Embryonic facial prominence (tissue), 1 donor: ENCODE measurements at regions not wholly inside any gene's neighbourhood (a gene's known extent, or its start where the extent isn't known, plus 50 kb on each side); places are given as distances from the start of the nearest gene placed in this dataset.

ENCODE experiments used
- DNase-seq: peaks from one replicate; pipeline ENCODE4 v3.0.0-alpha.2; 2016; ENCODE audit errors: extremely low spot score

DNA sequence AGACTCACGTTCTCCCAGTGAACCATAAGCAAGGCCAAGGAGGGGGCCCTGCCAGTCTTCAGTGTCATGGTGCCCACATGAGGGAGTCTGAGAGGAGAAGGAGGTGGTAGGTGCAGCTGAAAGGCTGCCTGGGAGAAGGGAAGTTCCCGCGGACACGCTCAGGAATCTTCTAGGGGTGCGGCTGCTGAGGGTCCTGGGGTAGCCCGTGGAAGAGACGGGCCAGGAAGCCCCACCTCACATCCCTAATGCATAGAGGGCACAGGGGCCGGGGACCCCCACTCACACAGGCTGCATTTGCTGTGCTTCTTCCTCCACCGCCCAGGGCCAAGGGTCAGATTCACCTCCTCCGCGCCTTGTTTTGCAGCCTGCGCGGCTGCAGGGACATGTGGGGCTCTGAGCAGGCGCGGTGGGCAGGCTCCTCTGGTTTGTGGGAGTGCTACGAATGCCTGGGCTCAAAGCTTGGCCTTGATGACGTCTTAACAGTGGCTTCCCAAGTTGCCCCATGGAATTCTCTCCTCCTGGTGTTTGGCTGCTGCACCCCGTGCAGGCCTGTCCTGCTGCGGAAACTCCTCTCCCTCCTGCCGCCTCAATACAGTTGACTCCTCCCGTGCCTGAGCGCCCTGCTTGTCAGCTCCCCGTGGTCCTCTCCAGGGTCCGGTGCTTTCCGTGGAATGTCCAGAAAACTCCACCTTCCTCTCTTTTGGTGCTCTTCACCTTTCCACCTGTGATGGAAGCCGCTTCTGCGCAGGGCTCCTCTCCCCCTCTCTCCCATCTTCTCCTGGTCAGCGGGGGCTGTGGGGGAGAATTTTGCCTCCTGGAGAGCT, 95.7 kb downstream of the VAPA start:
- DNase-seq: no peak

DNA sequence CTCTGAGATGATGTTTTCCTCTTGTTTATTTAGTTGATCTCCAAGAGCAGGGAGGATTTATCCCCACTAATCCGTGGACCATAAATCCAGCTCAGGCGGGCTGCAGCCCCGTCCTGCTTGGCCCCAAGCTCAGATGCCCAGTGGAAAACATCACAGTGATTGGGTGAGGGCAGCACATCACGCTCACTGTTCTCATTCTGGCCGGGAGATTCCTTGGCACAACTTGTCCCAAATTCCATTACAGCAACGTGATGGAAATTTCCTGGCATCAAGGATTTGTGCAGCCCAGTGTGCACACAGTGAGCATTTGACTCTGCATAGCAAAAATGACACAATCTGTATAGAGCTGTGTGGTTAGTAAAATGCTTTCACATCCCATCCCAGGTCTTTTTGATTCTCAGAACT, 96.8 kb downstream of the VAPA start:
- no peak for DNase-seq

DNA sequence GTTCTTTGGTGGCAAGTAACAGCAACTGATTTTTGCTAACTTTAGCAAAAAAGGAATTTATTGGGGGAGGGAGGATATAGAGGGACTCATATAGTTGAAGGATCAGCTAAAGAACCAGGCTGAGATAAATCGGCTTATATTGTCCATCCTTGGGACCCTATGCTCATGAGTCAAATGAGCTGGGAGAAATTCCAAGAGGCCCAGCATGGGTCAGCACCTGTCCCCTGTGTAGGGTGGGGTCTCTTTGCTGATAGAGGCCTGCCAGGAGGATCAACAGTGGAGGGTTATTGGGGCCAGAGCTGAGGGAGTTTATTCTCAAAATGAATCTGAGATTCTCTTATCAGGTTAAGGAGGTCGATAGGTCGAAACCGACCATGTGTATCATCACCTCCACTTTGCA, 97.2 kb downstream of the VAPA start:
- no peak for DNase-seq

DNA sequence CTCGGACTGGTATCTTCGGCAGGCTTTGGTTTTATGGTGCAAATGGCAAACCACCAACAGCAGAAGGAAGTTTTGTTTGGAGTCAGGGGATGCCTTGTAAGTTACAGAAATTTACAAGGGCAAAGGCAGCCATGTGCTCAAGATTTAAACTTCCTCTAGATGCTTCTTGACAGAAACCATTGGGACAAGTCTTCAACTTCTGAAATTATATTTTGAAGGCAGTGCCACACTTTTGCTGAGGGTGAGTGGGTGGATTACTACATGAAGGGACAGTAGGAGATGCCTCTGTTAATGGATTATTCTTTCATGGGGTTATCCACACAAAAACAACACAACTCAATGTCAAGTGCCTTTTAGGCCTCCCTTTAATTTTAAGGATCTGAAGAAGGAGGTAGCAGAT, 97.9 kb downstream of the VAPA start:
- DNase-seq: no peak

DNA sequence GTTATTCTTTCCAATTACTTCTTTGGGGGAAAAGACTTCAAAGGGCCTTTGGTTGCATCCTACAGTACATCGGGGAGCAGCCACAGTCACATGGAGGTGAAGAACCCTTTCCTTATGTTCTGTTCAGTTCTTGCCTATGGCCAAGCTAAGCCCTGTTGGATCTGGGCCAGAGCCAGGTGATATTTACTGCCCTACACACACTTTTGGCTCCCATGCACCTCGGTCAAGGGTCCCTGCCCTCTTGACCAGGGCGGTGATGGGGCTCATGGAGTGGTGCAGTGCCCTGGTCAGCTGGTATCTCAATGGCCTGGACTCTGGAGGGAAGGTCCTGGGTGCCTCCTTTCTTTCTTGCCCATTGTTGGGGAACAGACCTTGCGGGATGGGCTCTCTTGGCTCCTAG, 98.7 kb downstream of the VAPA start:
- DNase-seq: no peak

DNA sequence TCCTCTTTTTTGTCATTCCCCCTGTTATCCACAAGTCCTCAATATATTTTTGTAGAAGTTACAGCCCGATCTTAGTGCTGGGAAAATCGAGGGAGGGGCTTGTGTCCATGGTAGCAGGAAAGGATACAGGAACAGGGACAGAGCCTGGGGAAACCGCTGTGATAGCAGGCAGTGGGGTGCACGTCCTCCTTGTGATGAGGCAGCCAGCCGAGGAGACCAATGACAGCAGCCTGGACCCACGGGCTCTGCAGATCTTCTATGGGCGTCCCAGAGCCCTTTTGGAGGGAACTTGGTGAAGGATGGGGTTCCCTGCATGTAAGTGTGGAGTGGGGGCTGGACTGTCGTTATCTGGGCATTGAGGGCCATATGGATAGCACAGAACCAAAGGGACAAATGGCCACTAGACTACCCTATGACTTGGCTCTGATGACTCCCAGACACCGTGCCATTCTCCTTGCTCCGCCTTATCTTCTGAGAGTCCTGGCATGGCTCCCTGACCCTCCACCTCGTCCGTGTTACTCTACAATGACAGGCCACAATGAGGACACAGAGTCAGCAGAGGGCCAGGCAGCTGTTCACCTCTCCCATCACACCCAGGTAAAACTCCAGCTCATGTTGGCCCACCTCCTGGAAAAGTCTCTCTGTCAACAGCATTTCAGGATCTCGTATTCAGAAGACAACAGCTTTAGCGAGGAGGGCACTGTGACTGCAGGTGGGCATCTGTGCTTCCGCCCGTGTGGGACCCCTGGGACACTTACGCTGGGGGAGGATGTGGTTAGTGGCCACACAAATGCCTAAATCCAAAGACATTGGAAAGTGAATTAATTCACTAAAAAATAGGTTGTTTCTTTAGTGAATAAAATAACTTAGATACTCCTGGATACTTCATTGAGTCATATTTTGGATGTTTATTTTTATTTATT, 100.1 kb downstream of the VAPA start:
- no peak for DNase-seq

DNA sequence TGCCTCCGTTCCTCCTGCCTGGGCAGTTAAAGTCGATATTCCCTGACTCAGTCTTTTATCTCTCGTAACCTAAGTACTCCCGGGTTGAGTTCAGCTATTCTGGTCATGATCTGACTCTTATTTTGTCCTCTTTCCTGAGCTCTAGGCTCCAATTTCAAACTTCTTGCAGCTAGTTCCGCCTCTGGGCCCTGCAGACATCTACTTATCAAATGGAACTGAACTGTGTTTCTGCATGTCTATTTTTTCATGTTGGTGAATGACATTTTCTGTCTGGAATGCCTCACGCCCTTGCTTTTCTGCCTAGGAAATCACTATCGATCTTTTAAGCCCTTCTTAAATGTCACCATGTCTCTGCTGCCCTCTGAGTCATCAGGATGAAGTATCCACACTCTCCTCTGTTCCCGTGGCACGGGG, 101.5 kb downstream of the VAPA start:
- DNase-seq: no peak

DNA sequence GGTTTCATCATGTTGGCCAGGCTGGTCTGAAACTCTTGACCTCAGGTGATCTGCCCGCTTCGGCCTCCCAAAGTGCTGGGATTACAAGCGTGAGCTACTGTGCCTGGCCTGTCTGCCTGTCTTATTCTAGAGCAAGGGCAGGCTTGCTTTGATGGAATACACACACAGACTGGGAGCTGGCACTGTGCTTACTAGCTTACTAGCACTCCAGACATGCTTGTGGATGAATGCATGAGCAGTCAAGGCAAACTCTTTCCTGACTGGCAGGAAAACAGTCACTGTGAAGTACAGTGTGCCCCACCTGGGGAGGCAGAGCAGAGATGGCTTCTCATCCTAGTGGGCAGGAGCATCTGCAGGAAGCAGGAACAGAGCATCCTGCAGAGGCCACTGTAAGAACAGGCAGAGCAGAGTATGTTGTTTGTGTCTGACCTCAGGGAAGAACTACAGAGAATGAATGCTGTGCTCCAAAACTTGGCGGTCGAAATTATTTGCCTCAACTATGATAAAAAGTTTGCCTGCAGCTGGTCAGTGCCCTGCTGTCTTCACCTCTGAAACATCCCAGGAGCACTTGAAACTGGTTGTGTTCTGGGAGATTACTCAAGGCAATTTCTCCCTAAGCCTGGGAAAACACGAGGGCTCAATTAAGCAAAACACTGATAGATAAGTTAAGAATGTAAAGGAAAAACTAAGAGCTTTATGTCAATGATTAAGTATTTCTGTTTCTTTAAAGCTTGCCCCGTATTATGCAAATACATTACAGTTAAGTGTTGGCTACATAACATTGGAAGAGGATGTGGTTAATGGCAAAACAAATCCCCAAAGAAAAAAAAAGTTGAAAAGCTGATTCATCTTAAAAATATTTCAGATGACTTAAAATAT, 102.4 kb downstream of the VAPA start:
- DNase-seq: no peak

DNA sequence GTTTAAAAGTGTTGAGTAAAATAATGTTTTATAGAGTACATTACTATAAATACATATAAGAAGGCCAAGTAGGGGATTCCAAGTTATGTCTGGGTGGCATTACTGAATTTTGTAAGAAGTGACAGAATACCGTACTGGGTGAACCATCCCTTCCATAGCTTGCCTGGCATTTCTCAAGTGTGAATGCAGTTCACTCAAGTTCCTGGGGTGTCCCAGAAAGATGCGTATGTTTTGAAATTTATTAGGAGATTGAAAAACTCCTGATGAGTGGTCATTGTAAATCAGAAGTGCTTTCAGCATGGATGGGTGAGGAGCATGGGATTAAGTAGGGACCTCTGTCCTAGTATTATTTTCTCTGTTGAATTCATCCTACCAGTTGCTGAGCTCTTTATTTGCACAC, 103.2 kb downstream of the VAPA start:
- no peak for DNase-seq

DNA sequence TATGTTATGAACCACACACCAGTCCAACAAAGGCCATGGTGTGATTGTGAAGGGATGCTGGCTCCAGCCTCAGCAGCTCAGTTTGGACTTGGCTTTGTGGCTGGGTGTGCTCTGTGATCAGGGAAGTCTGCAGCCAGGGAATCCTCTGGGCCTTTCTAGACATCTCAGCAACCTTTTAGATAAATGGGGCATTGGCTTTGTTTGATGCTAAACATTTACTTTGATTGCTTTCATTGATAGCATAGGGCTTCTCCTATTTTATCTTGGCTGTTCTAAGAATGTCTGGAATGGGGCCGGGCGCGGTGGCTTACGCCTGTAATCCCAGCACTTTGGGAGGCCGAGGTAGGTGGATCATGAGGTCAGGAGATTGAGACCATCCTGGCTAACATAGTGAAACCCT, 104.5 kb downstream of the VAPA start:
- no peak for DNase-seq

DNA sequence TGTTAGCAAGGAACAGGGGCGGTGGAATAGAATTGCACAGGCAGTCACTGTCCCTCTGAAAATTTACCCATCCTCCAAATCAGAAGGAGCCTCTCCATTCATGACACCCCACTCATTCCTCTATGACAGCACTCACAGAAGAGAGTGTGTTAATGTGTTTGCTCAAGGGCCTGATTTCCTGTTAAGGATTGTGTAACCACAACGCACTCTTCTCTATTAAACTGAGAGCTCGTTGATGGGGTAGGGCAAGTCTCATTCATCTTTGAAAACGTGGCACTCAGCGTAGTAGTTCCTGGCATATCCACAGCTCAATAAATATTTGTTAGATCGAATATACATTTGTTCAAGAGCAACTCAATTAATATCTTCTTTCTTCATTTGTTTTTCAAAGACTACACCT, 106.4 kb downstream of the VAPA start:
- no peak for DNase-seq

DNA sequence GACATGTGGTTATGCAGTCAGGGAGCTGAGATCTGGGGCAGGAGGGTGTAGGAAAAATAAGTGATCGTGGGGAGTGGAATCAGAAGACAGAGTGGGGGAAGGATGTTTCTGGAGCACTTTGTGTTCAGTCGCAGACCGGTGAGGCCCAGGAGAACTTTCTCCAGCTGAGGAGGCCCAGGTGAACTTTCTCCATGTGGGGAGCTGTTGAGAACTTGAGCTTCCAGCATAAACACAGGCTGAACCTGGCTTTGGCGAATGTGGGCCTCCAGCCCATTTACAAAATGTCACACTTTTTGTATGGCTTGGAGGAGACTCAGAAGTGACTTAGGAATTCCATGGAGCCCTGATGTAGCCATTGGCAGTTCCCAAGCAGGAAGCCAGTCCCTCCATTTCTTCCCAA, 108.5 kb downstream of the VAPA start:
- DNase-seq: no peak

DNA sequence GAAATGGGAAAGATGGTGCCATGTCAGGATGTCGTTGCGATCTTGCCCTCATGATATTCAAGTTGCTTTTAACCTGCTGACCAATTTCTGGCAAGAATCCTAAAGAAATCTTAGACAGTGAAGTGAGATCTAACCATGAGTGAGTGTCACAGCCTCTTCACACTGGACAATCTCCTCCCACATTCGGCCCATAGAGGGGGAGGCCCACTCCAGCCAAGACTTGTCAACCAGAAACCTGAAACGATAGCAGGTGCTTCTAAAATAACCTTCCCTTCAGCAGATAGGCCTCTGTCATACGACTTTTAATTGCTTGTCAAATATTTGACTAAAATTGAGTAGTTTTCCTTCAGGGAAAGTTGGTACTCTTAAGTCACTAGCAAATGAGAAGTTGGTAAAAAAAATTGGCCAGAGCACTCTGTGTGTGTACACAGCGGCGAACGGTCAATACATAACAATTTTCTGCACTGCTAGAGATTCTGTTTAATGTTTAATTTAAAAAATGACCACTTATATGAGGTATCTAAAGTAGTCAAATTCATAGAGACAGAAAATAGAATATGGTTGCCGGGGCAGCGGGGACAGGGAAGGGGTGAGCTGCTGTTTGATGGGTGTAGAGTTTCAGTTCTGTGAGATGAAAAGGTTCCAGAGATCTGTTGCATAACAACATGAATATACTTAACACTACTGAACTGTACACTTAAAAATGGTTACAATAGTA, 110.2 kb downstream of the VAPA start:
- no peak for DNase-seq

DNA sequence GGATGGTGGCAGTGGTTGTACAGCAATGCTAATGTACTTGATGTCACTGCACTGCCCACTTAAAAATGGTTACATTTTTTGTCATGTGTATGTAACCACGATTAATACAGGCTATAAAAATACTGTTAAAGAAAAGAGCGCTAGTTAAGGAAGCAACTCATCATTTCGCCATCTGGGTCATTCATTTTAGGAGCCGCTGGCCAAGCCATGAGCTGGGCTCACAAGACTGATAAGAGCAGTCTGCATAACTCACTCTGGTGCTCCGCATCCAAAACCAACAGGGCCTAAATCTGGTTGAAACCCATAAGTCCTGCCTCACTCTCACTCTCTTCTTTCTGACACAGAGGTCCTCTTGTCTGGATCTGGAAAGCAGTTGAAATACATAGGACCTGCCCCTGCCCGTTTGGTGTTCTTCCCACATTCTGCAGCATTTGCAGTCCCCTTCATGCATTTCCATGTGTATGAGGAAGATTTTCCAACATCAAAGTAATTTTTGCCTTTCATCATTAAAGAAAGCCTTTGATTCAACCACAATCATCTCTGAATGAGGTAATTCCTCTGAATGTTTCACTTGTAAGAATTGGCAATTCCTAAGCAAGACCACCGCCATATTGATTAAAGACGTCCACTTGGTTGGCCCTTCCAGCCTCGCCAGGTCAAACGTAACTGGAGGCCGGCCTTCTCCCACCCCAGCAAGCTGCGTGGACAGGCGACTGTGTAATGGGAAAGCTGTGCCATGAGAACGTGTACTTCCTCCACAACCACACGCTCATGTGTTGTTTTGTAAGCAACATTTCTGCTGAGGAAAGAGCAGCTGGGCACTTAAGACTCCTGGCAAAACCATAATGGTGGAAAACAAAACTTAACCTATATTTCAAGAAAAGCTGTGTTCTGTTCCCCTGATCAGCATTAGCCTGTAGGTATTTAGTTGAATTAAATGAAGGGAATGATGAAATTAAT, 112.2 kb downstream of the VAPA start:
- no peak for DNase-seq

DNA sequence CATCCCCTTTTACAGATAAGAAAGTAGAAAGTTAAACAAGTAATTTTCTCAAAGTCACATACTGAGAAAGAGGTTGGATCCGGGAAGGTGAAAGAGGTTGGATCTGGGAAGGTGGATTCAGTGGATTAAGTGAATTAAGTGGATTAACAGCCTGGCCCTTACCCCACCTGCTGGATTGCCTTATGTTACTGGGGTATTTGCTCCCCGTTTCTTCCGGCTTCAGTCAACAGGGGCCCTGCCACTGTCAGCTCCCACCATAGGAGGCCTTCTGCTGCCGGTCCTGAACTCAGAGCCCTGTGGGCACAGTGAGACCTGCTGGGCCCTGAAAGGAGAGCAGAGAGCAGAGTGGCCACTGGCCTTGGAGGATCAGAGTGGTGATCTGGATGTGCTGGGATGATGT, 113.2 kb downstream of the VAPA start:
- DNase-seq: no peak

DNA sequence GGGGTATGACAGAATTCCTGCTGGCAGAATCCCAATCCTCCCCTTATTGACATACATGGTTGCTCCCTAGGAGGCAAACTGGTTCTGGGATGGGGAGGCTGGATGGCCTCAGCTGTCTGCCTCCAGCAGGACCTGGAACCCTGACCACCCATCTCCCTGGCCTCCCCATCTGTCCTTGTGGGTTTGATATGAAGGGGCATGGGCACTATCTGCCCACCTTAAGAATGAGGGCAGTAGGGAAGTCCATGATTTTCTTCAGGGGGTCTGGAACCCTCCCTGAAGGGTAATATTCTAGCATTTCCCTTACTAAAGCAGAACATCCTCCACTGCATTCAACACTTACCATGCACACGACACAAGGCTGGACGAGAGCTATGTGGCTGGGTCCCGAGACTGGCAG, 113.6 kb downstream of the VAPA start:
- DNase-seq: no peak

DNA sequence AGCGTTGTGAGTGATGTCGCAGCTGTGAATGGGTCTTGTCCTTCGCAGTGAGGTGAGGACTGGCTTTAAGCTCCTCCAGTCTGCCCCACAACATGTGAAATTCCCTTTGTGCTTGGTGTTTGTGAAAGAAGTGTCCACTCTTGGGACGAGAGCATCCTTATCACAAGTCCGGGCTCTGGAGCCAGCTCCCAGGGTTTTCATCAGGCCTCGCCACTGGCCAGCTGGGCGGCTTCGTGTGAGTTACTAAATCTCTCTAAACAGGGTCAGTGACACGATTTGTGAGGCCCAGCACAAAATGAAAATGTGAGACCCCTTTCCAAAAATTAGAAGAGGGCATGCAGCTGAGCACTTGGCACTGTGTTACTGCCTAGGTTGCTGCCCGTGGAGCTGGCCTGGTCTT, 115.9 kb downstream of the VAPA start:
- DNase-seq: no peak

DNA sequence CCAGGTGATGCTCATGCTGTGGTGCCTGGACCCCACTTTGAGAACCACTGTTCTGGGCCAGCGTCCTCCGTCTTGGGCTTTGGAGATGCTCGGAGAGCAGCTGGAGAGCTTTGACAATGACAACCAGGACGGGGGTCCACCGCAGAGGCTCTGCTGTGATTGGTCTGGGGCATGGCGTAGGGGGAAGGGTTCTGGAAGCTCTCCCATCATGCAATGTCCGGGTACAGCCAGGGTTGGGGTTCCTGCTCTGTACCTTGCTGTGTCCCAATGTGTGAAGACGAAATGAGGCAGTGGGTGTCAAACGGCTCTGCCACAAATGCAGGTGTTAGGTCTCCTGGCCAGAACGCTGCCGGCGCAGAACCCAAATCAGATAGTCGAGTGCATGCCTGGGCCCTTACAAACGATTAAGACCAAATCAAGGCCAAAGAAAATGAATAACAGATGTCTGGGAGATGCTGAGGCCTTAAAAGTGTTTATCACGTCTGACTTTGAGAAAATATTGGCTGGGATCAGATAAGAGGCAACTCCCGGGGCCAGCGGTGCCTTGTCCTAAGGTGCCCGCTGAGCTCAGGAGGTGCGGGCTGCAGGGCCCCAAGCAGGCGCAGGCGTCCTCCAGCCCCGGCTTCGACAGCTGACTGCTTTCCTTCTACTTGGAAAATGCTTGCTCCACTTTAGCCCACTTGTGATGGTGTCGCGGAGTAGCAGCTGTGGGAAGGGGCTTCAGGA, 117.2 kb downstream of the VAPA start:
- DNase-seq: no peak

DNA sequence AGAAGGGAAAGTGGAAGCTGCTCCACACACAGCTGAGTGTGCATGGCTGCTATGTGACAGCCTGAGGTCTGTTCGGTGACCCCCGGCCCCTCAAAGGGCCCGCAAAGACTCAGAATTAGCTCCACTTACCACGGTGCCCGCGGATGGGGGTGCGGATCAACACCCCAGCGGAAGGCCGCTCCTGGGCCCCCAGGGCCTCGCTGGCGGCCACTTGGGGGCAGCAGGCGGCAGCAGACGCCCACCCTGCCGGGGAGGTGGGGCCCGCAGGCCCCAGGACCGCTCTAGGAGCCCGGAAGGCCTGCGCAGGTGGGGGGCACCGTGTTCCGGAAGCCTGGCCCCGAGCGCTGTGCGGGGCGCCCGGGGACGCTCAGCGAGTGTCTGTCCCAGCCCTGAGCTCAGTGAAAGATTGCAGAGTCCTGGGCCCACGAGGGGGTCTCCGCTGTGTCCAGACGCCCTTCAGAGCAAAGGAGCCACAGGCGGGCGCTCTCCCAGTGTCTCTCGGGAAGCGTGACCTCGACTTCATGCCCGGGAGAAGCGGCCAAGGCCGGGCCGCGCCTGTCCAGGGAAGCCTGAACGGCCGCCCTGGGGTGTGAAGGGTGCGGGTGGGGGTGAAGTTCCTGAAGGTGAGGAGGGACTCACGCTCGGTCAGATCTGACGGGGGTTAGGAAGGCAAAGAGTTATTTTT, 118.7 kb downstream of the VAPA start:
- no peak for DNase-seq
